Activated CD4-positive, alpha-beta memory T cell treated with anti-CD3 and anti-CD28 coated beads, Interleukin-2, amount 10 ng/mL, durations not matched to agents 7 days and 5 days (primary cell): ENCODE measurements at regions not wholly inside any gene's neighbourhood (a gene's known extent, or its start where the extent isn't known, plus 50 kb on each side); places are given as distances from the start of the nearest gene placed in this dataset.

Experiments
- CTCF ChIA-PET: fragments of 350-600 bp; sonication (Branson Sonifier 250); formaldehyde crosslinking; loops from one replicate; lab custom pipeline; 2021; ENCODE audit warnings: antibody characterized with exemption, inconsistent platforms; lab: Charles Lee
- POLR2A ChIA-PET: fragments of 350-600 bp; sonication (Branson Sonifier 250); formaldehyde crosslinking; loops from one replicate; lab custom pipeline; 2021; ENCODE audit warnings: antibody characterized with exemption; lab: Charles Lee
- DNase-seq: peaks from one replicate; pipeline ENCODE4 v3.0.0-alpha.2; 2020
- H3K27ac Mint-ChIP-seq: one replicate; pipeline ENCODE4 v1.8.0; 2021; ENCODE audit warnings: mild to moderate bottlenecking, mixed read lengths
- H3K27me3 Mint-ChIP-seq: one replicate; pipeline ENCODE4 v1.8.0; 2021; ENCODE audit warnings: mixed read lengths
- H3K36me3 Mint-ChIP-seq: one replicate; pipeline ENCODE4 v1.8.0; 2021; ENCODE audit warnings: low read depth, mixed read lengths
- H3K4me1 Mint-ChIP-seq: one replicate; pipeline ENCODE4 v1.8.0; 2021; ENCODE audit warnings: mixed read lengths
- H3K4me3 Mint-ChIP-seq: one replicate; pipeline ENCODE4 v1.8.0; 2021; ENCODE audit warnings: mild to moderate bottlenecking, mixed read lengths
- H3K9me3 Mint-ChIP-seq: one replicate; pipeline ENCODE4 v1.8.0; 2021; ENCODE audit warnings: mixed read lengths

DNA sequence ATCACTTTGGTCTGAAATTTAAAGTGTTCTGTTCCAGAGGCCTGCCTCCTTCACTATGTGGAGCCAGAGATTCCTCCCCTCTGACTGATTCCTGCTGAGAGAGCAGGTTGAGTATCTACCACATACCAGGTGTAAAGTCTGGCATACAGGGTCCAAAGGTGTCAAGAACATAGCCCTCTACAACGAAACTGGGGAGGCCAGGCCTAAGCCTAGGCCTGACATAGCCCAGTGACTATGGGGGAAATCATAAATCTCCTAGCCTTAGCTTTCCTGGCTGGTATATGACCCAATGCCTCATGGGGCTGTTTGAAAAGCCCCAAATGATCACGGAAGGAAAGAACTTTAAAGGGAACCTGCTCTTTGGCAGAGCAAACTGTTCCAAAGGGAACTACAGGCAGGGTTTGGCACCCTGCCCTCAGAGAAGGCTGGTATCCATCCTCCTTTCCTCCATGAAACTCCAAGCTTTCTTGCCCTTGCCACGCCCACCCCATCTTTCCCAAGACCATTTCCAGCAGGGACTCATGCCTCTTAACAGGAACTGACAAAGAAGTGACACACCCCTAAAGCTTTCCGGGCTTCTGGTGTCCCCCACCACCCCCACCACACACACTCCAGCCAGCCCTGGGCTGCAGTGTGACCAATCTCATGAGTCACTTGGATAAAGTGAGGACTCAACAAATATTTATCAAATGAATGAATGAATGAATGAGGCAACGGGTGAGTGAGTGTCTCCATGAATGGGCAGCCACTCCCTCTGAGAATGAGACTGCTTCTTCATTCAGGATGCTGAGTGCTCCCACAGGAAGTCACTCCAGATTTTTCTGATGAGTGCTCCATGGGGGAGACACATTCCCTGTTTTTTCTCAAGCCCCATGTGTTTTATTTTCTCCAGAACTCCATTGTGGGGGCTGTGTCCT is 93.3 kb upstream of the CALM2 start:
- Mint-ChIP-seq H3K4me3 (no peak overlapping the region), H3K27ac (no peak overlapping the region), H3K4me1 (peaks cover 1% of the 10 kb centered on the region), H3K36me3 (no peaks in the 10 kb centered on the region), H3K9me3 (no peaks in the 10 kb centered on the region), H3K27me3 (no peaks in the 10 kb centered on the region)
- no peak for DNase-seq
- POLR2A ChIA-PET = no interaction called here
- CTCF ChIA-PET = interaction anchor here (1.1 kb wide), 1 partner anchor 282 kb away, joined by 3 read pairs; no protein-coding TSS in a partner anchor

DNA sequence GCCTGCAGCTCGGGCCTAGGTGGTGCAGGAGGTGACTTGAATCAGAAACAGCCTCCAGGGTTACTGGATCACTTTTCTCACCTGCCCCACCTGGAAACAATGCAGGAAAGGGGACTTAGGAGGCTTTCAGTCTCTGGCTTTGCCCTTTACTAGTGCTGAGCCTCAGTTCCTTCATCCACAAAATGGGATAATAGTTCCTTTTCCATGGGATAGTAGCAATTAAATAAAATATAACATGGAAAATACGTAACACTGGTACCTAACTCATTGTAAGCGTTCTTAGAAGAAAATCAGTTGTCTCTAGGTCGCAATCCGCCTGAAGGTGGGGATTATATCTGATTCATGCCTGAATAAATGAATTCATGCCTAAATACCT is 91.4 kb upstream of the CALM2 start:
- H3K27ac Mint-ChIP-seq = no peak overlapping the region
- H3K4me1 Mint-ChIP-seq = peaks cover 1% of the 10 kb centered on the region
- DNase-seq = no peak
- no peak overlapping the region for H3K4me3 Mint-ChIP-seq
- no peaks in the 10 kb centered on the region for H3K36me3 Mint-ChIP-seq
- ChIA-PET POLR2A (no interaction called here), CTCF (no interaction called here)
- no peaks in the 10 kb centered on the region for H3K9me3 Mint-ChIP-seq
- H3K27me3 Mint-ChIP-seq = no peaks in the 10 kb centered on the region

DNA sequence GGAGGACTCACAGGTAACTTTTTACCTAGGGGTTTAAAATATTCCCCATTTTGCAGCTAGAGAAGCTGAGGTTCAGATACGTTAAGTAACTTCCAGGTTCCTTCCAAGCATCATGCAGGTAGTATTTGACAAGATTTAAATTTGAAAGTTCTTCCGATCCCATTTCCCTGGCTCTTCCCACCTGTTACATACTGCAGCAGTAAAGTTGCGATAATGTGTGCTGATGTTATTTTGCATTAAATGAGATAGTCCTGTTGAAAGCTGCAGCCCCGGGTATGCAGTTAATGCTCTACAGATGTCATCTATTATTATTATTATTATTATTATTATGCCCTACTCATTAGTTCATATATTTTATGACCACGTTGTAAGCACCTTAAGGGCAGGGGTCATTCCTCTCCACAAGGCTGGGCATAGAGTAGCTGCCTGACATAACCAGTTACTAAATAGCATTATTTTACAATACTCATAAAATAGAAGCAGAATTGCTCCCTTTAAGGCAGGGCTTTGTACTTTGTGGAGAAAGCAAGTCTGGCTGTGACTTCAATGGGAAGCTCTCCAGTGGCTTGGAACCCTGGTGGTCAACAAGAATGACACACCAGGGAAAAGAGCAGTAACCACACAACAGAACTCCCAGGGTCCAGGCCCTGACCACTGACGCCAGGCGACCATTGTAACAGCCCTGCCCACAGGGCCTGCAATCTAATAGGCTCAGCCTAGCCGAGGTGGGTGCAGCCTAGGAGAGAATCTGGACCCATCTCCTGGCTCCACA is 90.8 kb upstream of the CALM2 start:
- no peak for DNase-seq
- Mint-ChIP-seq H3K27me3 (no peaks in the 10 kb centered on the region), H3K4me3 (no peak overlapping the region), H3K36me3 (no peaks in the 10 kb centered on the region), H3K4me1 (no peaks in the 10 kb centered on the region), H3K27ac (no peak overlapping the region), H3K9me3 (no peaks in the 10 kb centered on the region)
- ChIA-PET POLR2A (no interaction called here), CTCF (no interaction called here)

DNA sequence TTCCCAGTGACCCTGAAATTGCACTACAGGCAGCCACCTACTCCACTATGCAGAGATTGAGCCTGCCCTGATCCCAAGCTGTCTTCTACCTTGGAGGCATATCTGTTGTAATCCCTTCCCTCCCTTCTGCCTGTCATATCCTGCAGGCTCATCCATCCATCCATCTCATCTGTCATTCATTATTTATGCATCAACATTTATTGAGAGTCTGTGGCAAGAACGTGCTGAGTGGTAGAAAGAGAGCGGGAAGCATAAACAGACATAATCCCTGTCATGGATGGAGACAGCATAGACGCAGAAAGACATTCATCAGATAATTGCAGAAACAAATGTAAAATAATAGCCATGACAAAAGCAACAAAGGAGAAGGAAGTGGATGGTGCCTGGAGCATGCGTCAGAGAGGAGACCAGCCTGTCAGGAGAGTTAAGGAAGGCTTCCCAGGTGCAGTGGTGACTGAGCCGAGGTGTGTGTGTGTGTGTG is 89.5 kb upstream of the CALM2 start:
- POLR2A ChIA-PET = no interaction called here
- no peaks in the 10 kb centered on the region for H3K36me3 Mint-ChIP-seq
- H3K4me3 Mint-ChIP-seq = no peak overlapping the region
- no peaks in the 10 kb centered on the region for H3K4me1 Mint-ChIP-seq
- DNase-seq = no peak
- no peak overlapping the region for H3K27ac Mint-ChIP-seq
- CTCF ChIA-PET = no interaction called here
- H3K27me3 Mint-ChIP-seq = no peaks in the 10 kb centered on the region
- no peaks in the 10 kb centered on the region for H3K9me3 Mint-ChIP-seq

DNA sequence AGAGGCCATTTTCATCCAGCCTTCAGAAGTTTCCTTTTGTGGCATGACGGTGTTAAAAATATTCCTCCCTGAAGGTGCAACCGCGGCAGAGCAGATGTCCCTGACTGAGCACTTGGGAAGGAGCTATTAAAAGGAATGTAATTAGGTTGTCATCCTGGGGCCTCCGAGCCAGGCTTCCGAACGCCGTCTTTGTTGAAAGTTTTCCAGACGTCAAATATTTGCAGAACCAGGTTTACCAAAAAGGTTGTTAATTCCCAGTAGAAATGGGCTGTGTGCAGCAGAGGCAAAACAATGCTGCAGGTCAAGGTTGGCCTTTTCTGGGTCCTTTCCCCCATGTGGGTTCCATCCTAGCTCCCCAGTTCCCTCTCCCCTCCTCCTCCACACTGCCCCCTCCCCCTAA is 88.8 kb upstream of the CALM2 start:
- Mint-ChIP-seq H3K27me3 (no peaks in the 10 kb centered on the region), H3K4me1 (no peaks in the 10 kb centered on the region), H3K4me3 (no peak overlapping the region), H3K9me3 (no peaks in the 10 kb centered on the region), H3K36me3 (no peaks in the 10 kb centered on the region), H3K27ac (no peak overlapping the region)
- CTCF ChIA-PET = no interaction called here
- POLR2A ChIA-PET = no interaction called here
- no peak for DNase-seq

DNA sequence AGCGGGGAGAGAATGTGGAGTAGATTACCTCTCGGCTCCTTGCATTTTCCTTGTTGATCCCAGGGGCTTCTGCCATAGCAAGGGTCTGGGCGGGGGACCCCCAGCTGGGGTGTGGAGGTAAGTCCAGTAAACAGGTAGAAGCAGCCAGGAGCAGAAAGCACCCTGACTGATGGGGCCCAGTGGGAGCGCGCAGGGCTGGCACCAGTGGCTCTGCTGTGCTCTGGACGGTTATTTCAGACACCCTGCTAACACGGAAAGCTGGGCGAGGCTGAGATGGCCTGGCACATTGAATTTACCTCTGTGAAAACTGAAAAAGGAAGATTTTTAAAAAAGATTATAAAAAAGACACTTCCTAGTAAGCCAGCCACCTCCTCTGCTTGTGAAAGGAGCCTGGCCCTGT is 88.4 kb upstream of the CALM2 start:
- CTCF ChIA-PET = no interaction called here
- Mint-ChIP-seq H3K27ac (no peak overlapping the region), H3K4me3 (no peak overlapping the region), H3K27me3 (no peaks in the 10 kb centered on the region), H3K9me3 (no peaks in the 10 kb centered on the region), H3K36me3 (no peaks in the 10 kb centered on the region), H3K4me1 (no peaks in the 10 kb centered on the region)
- POLR2A ChIA-PET = no interaction called here
- DNase-seq = no peak

DNA sequence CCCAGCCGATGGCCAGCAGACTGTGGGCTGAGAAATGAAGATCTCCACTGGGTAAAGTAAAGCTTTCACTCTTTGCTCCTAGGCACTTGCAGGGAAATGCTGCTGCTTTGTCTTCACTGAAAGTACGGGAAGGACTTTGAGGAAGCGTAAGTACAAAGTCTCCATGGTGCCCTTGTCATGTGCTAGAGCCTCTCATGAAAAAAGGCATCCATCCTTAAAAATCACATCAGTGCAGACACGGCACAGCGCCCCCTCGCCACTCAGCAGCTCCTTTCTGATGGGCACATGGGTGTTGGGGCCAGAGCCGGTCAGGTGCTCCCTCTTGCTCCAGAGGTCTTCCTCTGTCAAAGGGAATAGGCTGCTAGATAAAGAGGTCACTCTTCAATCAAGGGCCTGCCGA is 87.8 kb upstream of the CALM2 start:
- no peaks in the 10 kb centered on the region for H3K9me3 Mint-ChIP-seq
- H3K4me1 Mint-ChIP-seq = no peaks in the 10 kb centered on the region
- no peak for DNase-seq
- H3K4me3 Mint-ChIP-seq = no peak overlapping the region
- CTCF ChIA-PET = interaction anchor here (0.7 kb wide), 1 partner anchor 60 kb away, joined by 3 read pairs; no protein-coding TSS in a partner anchor
- H3K27ac Mint-ChIP-seq = no peak overlapping the region
- no peaks in the 10 kb centered on the region for H3K36me3 Mint-ChIP-seq
- H3K27me3 Mint-ChIP-seq = no peaks in the 10 kb centered on the region
- POLR2A ChIA-PET = no interaction called here

DNA sequence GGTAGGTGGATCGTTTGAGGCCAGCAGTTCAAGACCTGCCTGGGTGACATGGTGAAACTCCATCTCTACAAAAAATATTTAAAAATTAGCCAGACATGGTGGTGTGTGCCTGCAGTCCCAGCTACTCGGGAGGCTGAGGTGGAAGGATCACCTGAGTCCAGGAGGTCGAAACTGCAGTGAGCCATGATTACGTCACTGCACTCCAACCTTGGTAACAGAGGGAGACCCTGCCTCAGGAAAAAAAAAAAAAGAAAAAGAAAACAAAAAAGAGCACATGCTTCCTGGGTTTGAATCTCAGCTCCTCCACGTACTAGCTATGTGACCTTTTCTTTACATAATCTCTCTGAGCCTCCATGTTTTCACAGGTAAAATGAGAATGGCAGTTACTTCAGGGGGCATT is 86.3 kb upstream of the CALM2 start:
- no peaks in the 10 kb centered on the region for H3K4me1 Mint-ChIP-seq
- no peak overlapping the region for H3K27ac Mint-ChIP-seq
- H3K9me3 Mint-ChIP-seq = no peaks in the 10 kb centered on the region

DNA sequence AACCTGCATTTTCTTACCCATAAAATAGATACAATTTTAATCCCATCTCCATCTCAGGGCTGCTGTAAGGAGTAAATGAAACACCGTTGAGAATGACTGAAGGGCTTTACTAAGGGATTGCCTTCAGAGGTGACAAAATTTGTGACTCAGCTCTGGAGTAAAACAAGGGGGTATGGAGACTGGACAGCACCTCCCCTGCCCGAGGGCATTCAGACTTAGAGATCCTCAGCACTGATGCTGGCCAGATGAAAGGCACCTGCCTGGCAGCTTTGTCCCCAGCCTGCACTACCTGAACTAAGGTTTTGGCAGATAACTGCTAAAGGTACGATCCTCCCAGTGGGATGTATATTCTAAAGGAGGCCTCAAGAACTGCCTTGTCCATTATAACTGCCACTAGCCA is 84.7 kb upstream of the CALM2 start:
- Mint-ChIP-seq H3K27ac (no peak overlapping the region), H3K4me3 (no peak overlapping the region), H3K36me3 (no peaks in the 10 kb centered on the region), H3K27me3 (no peaks in the 10 kb centered on the region), H3K4me1 (no peaks in the 10 kb centered on the region), H3K9me3 (no peaks in the 10 kb centered on the region)
- ChIA-PET POLR2A (no interaction called here), CTCF (no interaction called here)
- no peak for DNase-seq

More for the DNA sequence above, 86.3 kb upstream of the CALM2 start:
- POLR2A ChIA-PET = no interaction called here
- Mint-ChIP-seq H3K27me3 (no peaks in the 10 kb centered on the region), H3K36me3 (no peaks in the 10 kb centered on the region), H3K4me3 (no peak overlapping the region)
- no peak for DNase-seq
- CTCF ChIA-PET = interaction anchor here (1.1 kb wide), 1 partner anchor 19 kb away, joined by 3 read pairs; no protein-coding TSS in a partner anchor

DNA sequence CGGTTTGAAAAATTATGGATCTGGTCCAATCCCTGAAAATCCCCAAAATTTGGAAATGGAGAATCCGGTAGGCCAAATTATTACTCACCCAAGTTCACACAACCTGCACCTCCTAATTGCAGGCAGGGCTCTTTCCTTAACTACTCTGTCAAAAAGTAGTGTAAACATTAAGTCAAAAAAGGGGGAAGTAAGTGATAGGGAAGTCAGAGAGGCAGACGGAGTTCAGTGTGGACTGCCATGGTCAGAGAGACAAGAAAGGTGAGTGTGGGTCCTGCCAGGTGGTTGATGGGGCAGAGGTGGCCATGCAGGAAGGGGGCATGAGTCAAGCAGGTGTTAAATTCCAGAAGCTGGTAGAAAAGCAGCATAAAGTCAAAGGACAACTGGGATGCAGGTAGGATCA is 83.5 kb upstream of the CALM2 start:
- CTCF ChIA-PET = no interaction called here
- Mint-ChIP-seq H3K9me3 (no peaks in the 10 kb centered on the region), H3K27me3 (no peaks in the 10 kb centered on the region), H3K27ac (no peak overlapping the region), H3K4me1 (no peaks in the 10 kb centered on the region), H3K36me3 (no peaks in the 10 kb centered on the region), H3K4me3 (no peak overlapping the region)
- POLR2A ChIA-PET = no interaction called here
- no peak for DNase-seq

DNA sequence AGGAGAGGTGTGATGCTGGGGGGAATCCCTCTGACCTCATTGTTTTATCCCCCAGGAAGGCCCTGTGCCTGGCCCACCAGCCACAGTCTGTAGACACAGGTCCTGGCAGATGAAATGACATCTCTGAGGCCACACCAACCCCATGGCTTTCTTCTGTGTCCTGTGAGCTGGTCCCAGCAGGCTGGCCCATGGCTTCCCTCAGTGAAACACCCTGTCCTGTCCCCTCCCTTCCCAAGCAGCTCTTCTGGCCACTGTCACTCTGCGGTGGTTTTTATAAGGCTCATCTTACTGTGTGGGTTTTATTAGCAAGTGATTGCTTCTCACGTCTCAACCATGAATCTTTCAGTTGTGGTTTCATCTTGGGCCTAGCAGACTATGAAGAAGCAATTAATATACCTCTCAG is 81.6 kb upstream of the CALM2 start:
- POLR2A ChIA-PET = no interaction called here
- Mint-ChIP-seq H3K36me3 (no peaks in the 10 kb centered on the region), H3K27ac (no peak overlapping the region), H3K27me3 (no peaks in the 10 kb centered on the region), H3K9me3 (no peaks in the 10 kb centered on the region), H3K4me3 (no peak overlapping the region), H3K4me1 (no peaks in the 10 kb centered on the region)
- DNase-seq = no peak
- CTCF ChIA-PET = no interaction called here

DNA sequence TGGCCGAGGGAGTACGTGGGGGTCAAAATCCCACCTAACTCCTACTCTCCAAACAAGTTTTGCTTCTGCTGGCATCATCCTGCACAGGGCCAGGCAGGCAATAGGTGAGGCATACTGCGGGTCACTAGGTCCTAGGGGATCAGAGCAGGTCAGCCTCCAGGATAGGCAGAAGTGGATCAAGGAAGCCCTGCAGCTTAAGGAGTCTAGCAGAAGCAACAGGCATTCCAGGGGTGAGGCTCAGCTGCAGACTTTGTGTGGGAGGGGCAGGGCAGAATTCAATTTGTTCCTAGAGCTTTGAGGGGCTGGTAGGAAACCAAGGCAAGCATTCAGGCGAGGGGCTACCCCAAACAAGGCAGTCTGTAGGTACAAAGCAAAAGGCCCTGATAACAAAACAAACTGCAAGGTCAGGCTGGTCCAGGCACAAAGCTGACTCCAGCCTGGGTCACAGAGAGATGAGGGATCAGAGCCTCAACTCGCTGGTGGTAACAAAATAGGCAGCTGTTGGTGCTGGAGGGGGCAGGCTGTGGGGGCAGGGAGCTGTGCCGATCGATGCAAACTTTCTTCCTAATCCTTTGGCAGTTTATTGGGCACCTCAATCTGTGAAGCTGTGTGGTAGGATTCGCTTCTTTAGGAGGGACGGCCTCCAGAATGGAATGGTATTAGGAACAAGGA is 80.2 kb upstream of the CALM2 start:
- Mint-ChIP-seq H3K27ac (no peak overlapping the region), H3K9me3 (no peaks in the 10 kb centered on the region), H3K4me1 (no peaks in the 10 kb centered on the region), H3K4me3 (no peak overlapping the region), H3K27me3 (no peaks in the 10 kb centered on the region), H3K36me3 (no peaks in the 10 kb centered on the region)
- ChIA-PET CTCF (interaction anchor here (1.5 kb wide), 1 partner anchor 67 kb away, joined by 3 read pairs; no protein-coding TSS in a partner anchor), POLR2A (no interaction called here)
- DNase-seq = no peak

DNA sequence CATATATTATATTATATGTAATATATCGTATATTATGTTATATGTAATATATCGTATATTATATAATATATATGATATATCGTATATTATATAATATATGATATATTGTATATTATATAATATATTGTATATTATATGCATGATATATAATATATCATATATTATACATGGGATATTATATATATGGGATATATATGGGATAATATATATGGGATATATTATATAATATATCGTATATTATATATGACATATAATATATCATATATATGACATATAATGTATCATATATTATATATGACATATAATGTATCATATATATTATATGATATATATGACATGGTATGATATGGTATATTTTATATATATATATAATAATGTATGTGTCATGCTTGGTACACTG is 79.5 kb upstream of the CALM2 start:
- ChIA-PET CTCF (interaction anchor here (1.5 kb wide), 1 partner anchor 67 kb away, joined by 3 read pairs; no protein-coding TSS in a partner anchor), POLR2A (no interaction called here)
- Mint-ChIP-seq H3K27me3 (peaks cover 2% of the 10 kb centered on the region), H3K27ac (no peak overlapping the region), H3K4me3 (no peak overlapping the region), H3K36me3 (no peaks in the 10 kb centered on the region), H3K9me3 (no peaks in the 10 kb centered on the region), H3K4me1 (no peaks in the 10 kb centered on the region)
- no peak for DNase-seq
